ENCODE measurements at regions not wholly inside any gene's neighbourhood (a gene's known extent, or its start where the extent isn't known, plus 50 kb on each side); places are given as distances from the start of the nearest gene placed in this dataset.

GRCh38 chr15:24877174-24877573 is 77.6 kb upstream of the SNRPN start:
- Histone ChIP-seq H3K9ac (ENCODE audit: control insufficient read depth, extremely low read depth, insufficient read depth, low read length) (no peak overlapping the region), H3K79me2 (ENCODE audit: control insufficient read depth, insufficient read depth, low read length) (no peaks in the 10 kb centered on the region), H3K36me3 (ENCODE audit: control insufficient read depth in 2 of 2, extremely low read depth in 1 of 2, insufficient read depth in 2 of 2, low read length in 2 of 2) (no peaks in the 10 kb centered on the region), H4K20me1 (ENCODE audit: control insufficient read depth, extremely low read depth, insufficient read depth, low read length) (no peaks in the 10 kb centered on the region), H3K9me3 (ENCODE audit: control insufficient read depth, low read depth, low read length) (peaks cover 5% of the 10 kb centered on the region), H3K27ac (ENCODE audit: control insufficient read depth, insufficient read depth, low read length) (no peak overlapping the region), H3K4me2 (ENCODE audit: control insufficient read depth, extremely low read depth, insufficient read depth, low read depth, low read length) (no peak overlapping the region), H3K4me1 (ENCODE audit: control insufficient read depth, extremely low read depth, insufficient read depth, low read length) (no peaks in the 10 kb centered on the region), H3K27me3 (ENCODE audit: control insufficient read depth, extremely low read depth, insufficient read depth, low read length) (no peaks in the 10 kb centered on the region), H2AFZ (ENCODE audit: control insufficient read depth, low read length) (no peak overlapping the region), H3K4me3 (ENCODE audit: control insufficient read depth in 2 of 3, extremely low read depth in 1 of 3, insufficient read depth in 2 of 3, low read depth in 1 of 3, low read length in 3 of 3) (no peak overlapping the region), H3K9me1 (ENCODE audit: control insufficient read depth, extremely low read depth, insufficient read depth, low read length) (no peaks in the 10 kb centered on the region)
- dilution Hi-C loops (cut with MboI; ENCODE audit: extremely low pct_ligation_motif_present, low sequenced_read_pairs), result no loop called here
- TF ChIP-seq, protein P1, sequence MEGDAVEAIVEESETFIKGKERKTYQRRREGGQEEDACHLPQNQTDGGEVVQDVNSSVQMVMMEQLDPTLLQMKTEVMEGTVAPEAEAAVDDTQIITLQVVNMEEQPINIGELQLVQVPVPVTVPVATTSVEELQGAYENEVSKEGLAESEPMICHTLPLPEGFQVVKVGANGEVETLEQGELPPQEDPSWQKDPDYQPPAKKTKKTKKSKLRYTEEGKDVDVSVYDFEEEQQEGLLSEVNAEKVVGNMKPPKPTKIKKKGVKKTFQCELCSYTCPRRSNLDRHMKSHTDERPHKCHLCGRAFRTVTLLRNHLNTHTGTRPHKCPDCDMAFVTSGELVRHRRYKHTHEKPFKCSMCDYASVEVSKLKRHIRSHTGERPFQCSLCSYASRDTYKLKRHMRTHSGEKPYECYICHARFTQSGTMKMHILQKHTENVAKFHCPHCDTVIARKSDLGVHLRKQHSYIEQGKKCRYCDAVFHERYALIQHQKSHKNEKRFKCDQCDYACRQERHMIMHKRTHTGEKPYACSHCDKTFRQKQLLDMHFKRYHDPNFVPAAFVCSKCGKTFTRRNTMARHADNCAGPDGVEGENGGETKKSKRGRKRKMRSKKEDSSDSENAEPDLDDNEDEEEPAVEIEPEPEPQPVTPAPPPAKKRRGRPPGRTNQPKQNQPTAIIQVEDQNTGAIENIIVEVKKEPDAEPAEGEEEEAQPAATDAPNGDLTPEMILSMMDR (optimal IDR thresholded peaks at IDR 0.05 in 1 of 3, IDR thresholded peaks at IDR 0.05 in 1 of 3, conservative IDR thresholded peaks at IDR 0.05 in 1 of 3; ENCODE audit: extremely low read depth in 1 of 3, insufficient read depth in 2 of 3, low read length in 3 of 3), result no peak
- no peak for TF ChIP-seq EZH2 (IDR thresholded peaks at IDR 0.05; ENCODE audit: low read length)
- no peak for FAIRE-seq
- no peak for DNase-seq (ENCODE audit: low read depth, low spot score)

DNA sequence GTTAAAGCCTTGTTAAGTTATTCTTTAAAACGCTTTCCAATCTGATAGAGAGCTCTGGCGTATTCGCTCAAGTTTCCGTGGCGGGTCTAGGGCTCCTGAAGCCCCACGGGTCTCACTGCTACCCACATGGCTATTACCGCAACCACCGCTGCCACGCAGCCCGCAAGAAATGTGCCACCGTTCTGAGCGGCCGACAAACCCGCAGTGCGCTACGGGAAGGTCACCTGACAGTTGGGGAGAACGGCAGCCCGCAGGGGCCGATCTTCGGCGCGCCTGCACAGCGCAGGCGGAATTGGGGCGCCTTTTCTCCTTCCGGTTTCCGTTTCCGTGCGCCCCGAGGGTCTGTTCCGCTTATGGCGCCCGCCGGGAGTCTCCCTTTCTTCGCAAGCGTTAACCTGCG is 76.6 kb upstream of the SNRPN start:
- Histone ChIP-seq H3K9me3 (ENCODE audit: control insufficient read depth, low read depth, low read length) (peaks cover 5% of the 10 kb centered on the region), H4K20me1 (ENCODE audit: control insufficient read depth, extremely low read depth, insufficient read depth, low read length) (no peaks in the 10 kb centered on the region), H3K9ac (ENCODE audit: control insufficient read depth, extremely low read depth, insufficient read depth, low read length) (no peak overlapping the region), H3K4me1 (ENCODE audit: control insufficient read depth, extremely low read depth, insufficient read depth, low read length) (no peaks in the 10 kb centered on the region), H3K4me3 (ENCODE audit: control insufficient read depth in 2 of 3, extremely low read depth in 1 of 3, insufficient read depth in 2 of 3, low read depth in 1 of 3, low read length in 3 of 3) (peak overlapping the region in 2 of 3 experiments; percentile 20 to 30), H3K36me3 (ENCODE audit: control insufficient read depth in 2 of 2, extremely low read depth in 1 of 2, insufficient read depth in 2 of 2, low read length in 2 of 2) (no peaks in the 10 kb centered on the region), H3K79me2 (ENCODE audit: control insufficient read depth, insufficient read depth, low read length) (no peaks in the 10 kb centered on the region), H2AFZ (ENCODE audit: control insufficient read depth, low read length) (peak overlapping the region; percentile 33), H3K4me2 (ENCODE audit: control insufficient read depth, extremely low read depth, insufficient read depth, low read depth, low read length) (peak overlapping the region; percentile 16), H3K27ac (ENCODE audit: control insufficient read depth, insufficient read depth, low read length) (no peak overlapping the region), H3K9me1 (ENCODE audit: control insufficient read depth, extremely low read depth, insufficient read depth, low read length) (no peaks in the 10 kb centered on the region), H3K27me3 (ENCODE audit: control insufficient read depth, extremely low read depth, insufficient read depth, low read length) (no peaks in the 10 kb centered on the region)
- TF ChIP-seq EZH2 (IDR thresholded peaks at IDR 0.05; ENCODE audit: low read length), result no peak
- TF ChIP-seq, protein P1 (optimal IDR thresholded peaks at IDR 0.05 in 1 of 3, IDR thresholded peaks at IDR 0.05 in 1 of 3, conservative IDR thresholded peaks at IDR 0.05 in 1 of 3; ENCODE audit: extremely low read depth in 1 of 3, insufficient read depth in 2 of 3, low read length in 3 of 3), result no peak
- DNase-seq (ENCODE audit: low read depth, low spot score) (no peak), FAIRE-seq (no peak)
- dilution Hi-C loops (cut with MboI; ENCODE audit: extremely low pct_ligation_motif_present, low sequenced_read_pairs), result no loop called here
